GM21381 (cell line): ENCODE measurements at regions not wholly inside any gene's neighbourhood (a gene's known extent, or its start where the extent isn't known, plus 50 kb on each side); places are given as distances from the start of the nearest gene placed in this dataset.

Experiments
- ATAC-seq: cut with Tn5 transposase; IDR thresholded peaks from one replicate; pipeline ENCODE4 v1.9.1; 2021; ENCODE audit warnings: mild to moderate bottlenecking, moderate library complexity; ENCODE audit not compliant: unreplicated experiment

- ATAC-seq: no peak
These were observed 550.1 kb upstream of the CDH8 start for GRCh38 chr16:62586128-62586862.

GRCh38 chr16:62585041-62585545, 548.9 kb upstream of the CDH8 start:
- no peak for ATAC-seq

- ATAC-seq: no peak
These were observed 547.2 kb upstream of the CDH8 start for GRCh38 chr16:62583414-62583813.

- no peak for ATAC-seq
These were observed 537.2 kb upstream of the CDH8 start for GRCh38 chr16:62573466-62573865.

GRCh38 chr16:62568926-62569325, 532.7 kb upstream of the CDH8 start:
- no peak for ATAC-seq

- ATAC-seq: no peak
These were observed 529.5 kb upstream of the CDH8 start for GRCh38 chr16:62565706-62566105.

GRCh38 chr16:62564291-62564690, 528.1 kb upstream of the CDH8 start:
- no peak for ATAC-seq

- ATAC-seq: no peak
These were observed 525.9 kb upstream of the CDH8 start for GRCh38 chr16:62562121-62562520.

GRCh38 chr16:62549875-62550274, 513.6 kb upstream of the CDH8 start:
- no peak for ATAC-seq

GRCh38 chr16:62548095-62548494, 511.9 kb upstream of the CDH8 start:
- no peak for ATAC-seq

GRCh38 chr16:62546701-62547100, 510.5 kb upstream of the CDH8 start:
- no peak for ATAC-seq

GRCh38 chr16:62545039-62545438, 508.8 kb upstream of the CDH8 start:
- no peak for ATAC-seq

GRCh38 chr16:62543516-62543915, 507.3 kb upstream of the CDH8 start:
- ATAC-seq: no peak

- ATAC-seq: no peak
These were observed 503.4 kb upstream of the CDH8 start for GRCh38 chr16:62539657-62540056.

- ATAC-seq: no peak
These were observed 494.2 kb upstream of the CDH8 start for GRCh38 chr16:62530426-62530825.

- ATAC-seq: no peak
These were observed 479.8 kb upstream of the CDH8 start for GRCh38 chr16:62516001-62516400.

- no peak for ATAC-seq
These were observed 466.8 kb upstream of the CDH8 start for GRCh38 chr16:62503073-62503472.

- ATAC-seq: no peak
These were observed 442.7 kb upstream of the CDH8 start for GRCh38 chr16:62478903-62479458.

GRCh38 chr16:62477796-62478195, 441.6 kb upstream of the CDH8 start:
- ATAC-seq: no peak

GRCh38 chr16:62475573-62475972, 439.3 kb upstream of the CDH8 start:
- no peak for ATAC-seq

GRCh38 chr16:62462971-62463370, 426.7 kb upstream of the CDH8 start:
- ATAC-seq: no peak

GRCh38 chr16:62450291-62450690, 414.1 kb upstream of the CDH8 start:
- no peak for ATAC-seq

- no peak for ATAC-seq
These were observed 409.7 kb upstream of the CDH8 start for GRCh38 chr16:62445909-62446308.
